H1 (cell line): ENCODE measurements at regions not wholly inside any gene's neighbourhood (a gene's known extent, or its start where the extent isn't known, plus 50 kb on each side); places are given as distances from the start of the nearest gene placed in this dataset.

Experiments
- CTCF ChIA-PET: fragments of 300-600 bp; sonication (Branson Sonifier 250); formaldehyde crosslinking; loops from one replicate; lab custom pipeline; 2021; ENCODE audit not compliant: partially characterized antibody; lab: Charles Lee
- POLR2A ChIA-PET: fragments of 300-600 bp; sonication (Branson Sonifier 250); formaldehyde crosslinking; loops from one replicate; lab custom pipeline; 2021; ENCODE audit warnings: inconsistent platforms; ENCODE audit not compliant: partially characterized antibody; lab: Charles Lee
- DNase-seq, 2 experiments: peaks; one replicate each; pipeline versions ENCODE4 v3.0.0 to v3.0.0-alpha.2; 2010 to 2022; ENCODE audit warnings: low spot score in 2 of 2, low read depth in 1 of 2, mixed read lengths in 1 of 2
- FAIRE-seq: peaks from 2 replicates; lab custom pipeline; 2011; peaks lifted over from hg19 to GRCh38; lab: Jason Lieb, UNC
- H2AFZ ChIP-seq: 2 replicates; pipeline ENCODE4 v1.8.1; 2012; ENCODE audit warnings: low read length, inconsistent platforms
- H2AK5ac ChIP-seq: 2 replicates; pipeline ENCODE4 v1.6.1; 2013; ENCODE audit warnings: low read depth, low read length
- H2BK120ac ChIP-seq: replicated peaks from 2 replicates; pipeline ENCODE3; 2013; ENCODE audit warnings: low read depth, low read length, inconsistent platforms
- H2BK12ac ChIP-seq: 2 replicates; pipeline ENCODE4 v1.6.1; 2013; ENCODE audit warnings: low read depth, low read length
- H2BK15ac ChIP-seq: 2 replicates; pipeline ENCODE4 v1.6.1; 2013; ENCODE audit warnings: low read length
- H2BK20ac ChIP-seq: 2 replicates; pipeline ENCODE4 v1.6.1; 2013; ENCODE audit warnings: low read length
- H2BK5ac ChIP-seq: 2 replicates; pipeline ENCODE4 v1.6.1; 2013; ENCODE audit warnings: low read depth, low read length
- H3K14ac ChIP-seq: 2 replicates; pipeline ENCODE4 v1.6.1; 2013; ENCODE audit warnings: inconsistent platforms; ENCODE audit not compliant: insufficient read length
- H3K18ac ChIP-seq: 2 replicates; pipeline ENCODE4 v1.6.1; 2013; ENCODE audit warnings: low read length; ENCODE audit errors: extremely low read depth
- H3K23ac ChIP-seq: 2 replicates; pipeline ENCODE4 v1.6.1; 2013; ENCODE audit warnings: inconsistent platforms; ENCODE audit not compliant: insufficient read length
- H3K23me2 ChIP-seq: 2 replicates; pipeline ENCODE4 v1.6.1; 2013; ENCODE audit warnings: low read depth, low read length
- H3K27ac ChIP-seq: 2 replicates; pipeline ENCODE4 v1.6.1; 2011; ENCODE audit warnings: low read depth, low read length, inconsistent platforms
- H3K27me3 ChIP-seq, 4 experiments: replicated peaks in 1 of 4; 1 replicate in 1 of 4; 2 replicates in 3 of 4; pipeline versions ENCODE4 v1.6.1 to v1.8.1; 2011 to 2013; ENCODE audit warnings: low read length in 3 of 4, mild to moderate bottlenecking in 3 of 4, inconsistent platforms in 2 of 4, mixed read lengths in 2 of 4, moderate library complexity in 1 of 4; ENCODE audit not compliant: control insufficient read depth in 3 of 4, insufficient read depth in 3 of 4; ENCODE audit errors: extremely low read depth in 1 of 4
- H3K36me3 ChIP-seq, 4 experiments: 2 replicates each; pipeline versions ENCODE4 v1.6.1 to v1.8.1; 2011 to 2013; ENCODE audit warnings: mild to moderate bottlenecking in 4 of 4, low read length in 3 of 4, moderate library complexity in 2 of 4, control low read depth in 1 of 4, inconsistent platforms in 1 of 4; ENCODE audit not compliant: insufficient read depth in 4 of 4, control insufficient read depth in 2 of 4
- H3K4ac ChIP-seq: replicated peaks from 2 replicates; pipeline ENCODE3; 2013; ENCODE audit warnings: low read length, low read depth, mixed read lengths, inconsistent platforms; ENCODE audit not compliant: insufficient read length
- H3K4me1 ChIP-seq, 4 experiments: replicated peaks in 1 of 4; 1 replicate in 1 of 4; 2 replicates in 3 of 4; pipeline versions ENCODE4 v1.6.1 to v1.8.1; 2011 to 2013; ENCODE audit warnings: low read length in 3 of 4, inconsistent platforms in 2 of 4, mixed read lengths in 1 of 4; ENCODE audit not compliant: insufficient read depth in 4 of 4, control insufficient read depth in 3 of 4
- H3K4me2 ChIP-seq, 2 experiments: 2 replicates each; pipeline versions ENCODE4 v1.6.1 to v1.8.1; 2011 to 2013; ENCODE audit warnings: low read depth in 2 of 2, low read length in 2 of 2, control low read depth in 1 of 2, inconsistent platforms in 1 of 2, mild to moderate bottlenecking in 1 of 2; ENCODE audit not compliant: insufficient read depth in 1 of 2
- H3K4me3 ChIP-seq, 4 experiments: fragments of 200-600, 300-600 bp in 1 of 4; sonication (generic), shearing (Covaris generic), sonication (Bioruptor Twin) in 1 of 4; 2 replicates each; pipeline versions ENCODE4 v1.5.1 to v1.8.1; 2011 to 2016; ENCODE audit warnings: low read length in 4 of 4, low read depth in 3 of 4, control low read depth in 2 of 4, inconsistent platforms in 2 of 4, mild to moderate bottlenecking in 2 of 4, mixed read lengths in 1 of 4, moderate library complexity in 1 of 4; ENCODE audit not compliant: insufficient read depth in 2 of 4; ENCODE audit errors: extremely low read depth in 1 of 4
- H3K56ac ChIP-seq: replicated peaks from 2 replicates; pipeline ENCODE3; 2013; ENCODE audit warnings: low read depth, mild to moderate bottlenecking, mixed read lengths, low read length, inconsistent platforms; ENCODE audit not compliant: insufficient read length
- H3K79me1 ChIP-seq: 2 replicates; pipeline ENCODE4 v1.6.1; 2013; ENCODE audit warnings: low read depth, low read length, control low read depth
- H3K79me2 ChIP-seq, 2 experiments: 2 replicates each; pipeline versions ENCODE4 v1.6.1 to v1.8.1; 2012 to 2013; ENCODE audit warnings: low read length in 2 of 2, mild to moderate bottlenecking in 2 of 2, inconsistent platforms in 1 of 2; ENCODE audit not compliant: insufficient read depth in 2 of 2, control insufficient read depth in 1 of 2
- H3K9ac ChIP-seq, 4 experiments: replicated peaks in 1 of 4; 1 replicate in 1 of 4; 2 replicates in 3 of 4; pipeline versions ENCODE4 v1.6.1 to v1.8.1; 2011 to 2013; ENCODE audit warnings: low read depth in 3 of 4, low read length in 3 of 4, control low read depth in 2 of 4, mild to moderate bottlenecking in 2 of 4, moderate library complexity in 2 of 4, inconsistent platforms in 1 of 4; ENCODE audit errors: extremely low read depth in 1 of 4
- H3K9me3 ChIP-seq, 2 experiments: 2 replicates each; pipeline versions ENCODE4 v1.6.1 to v1.8.1; 2012 to 2013; ENCODE audit warnings: mild to moderate bottlenecking in 2 of 2, moderate library complexity in 2 of 2, control low read depth in 1 of 2, inconsistent platforms in 1 of 2, low read depth in 1 of 2, low read length in 1 of 2, mixed read lengths in 1 of 2; ENCODE audit not compliant: insufficient read depth in 2 of 2
- H4K20me1 ChIP-seq, 2 experiments: replicated peaks in 1 of 2; 2 replicates each; pipeline versions ENCODE3 to v1.8.1; 2011 to 2013; ENCODE audit warnings: inconsistent platforms in 2 of 2, low read length in 2 of 2, mild to moderate bottlenecking in 1 of 2; ENCODE audit not compliant: insufficient read depth in 2 of 2, control insufficient read depth in 1 of 2
- H4K5ac ChIP-seq: 2 replicates; pipeline ENCODE4 v1.6.1; 2013; ENCODE audit warnings: low read length, low read depth, mixed read lengths, inconsistent platforms; ENCODE audit not compliant: insufficient read length
- H4K8ac ChIP-seq: 2 replicates; pipeline ENCODE4 v1.8.0; 2013; ENCODE audit warnings: mild to moderate bottlenecking, moderate library complexity, low read length, inconsistent platforms; ENCODE audit not compliant: insufficient read depth; ENCODE audit errors: extremely low read depth
- H4K91ac ChIP-seq: replicated peaks from 2 replicates; pipeline ENCODE3; 2013; ENCODE audit warnings: low read length, mixed read lengths, inconsistent platforms; ENCODE audit not compliant: insufficient read length
- ASH2L ChIP-seq: fragments of 200-600, 300-600 bp; sonication (generic); IDR thresholded peaks from one replicate; pipeline ENCODE4 v1.7.1; 2017; ENCODE audit warnings: low read length
- BRCA1 ChIP-seq: IDR thresholded peaks from 2 replicates; pipeline ENCODE4 v1.6.1; 2012; ENCODE audit warnings: low read depth, low read length, improper control_type of control experiment
- CREB1 ChIP-seq: IDR thresholded peaks from 2 replicates; pipeline ENCODE4 v1.6.1; 2012; ENCODE audit warnings: inconsistent platforms
- HDAC6 ChIP-seq: IDR thresholded peaks from one replicate; pipeline ENCODE4 v1.7.1; 2012; ENCODE audit warnings: low read depth, mild to moderate bottlenecking, inconsistent platforms, low read length, moderate library complexity
- SRF ChIP-seq: IDR thresholded peaks from 2 replicates; pipeline ENCODE4 v1.6.1; 2011; ENCODE audit warnings: mild to moderate bottlenecking, low read depth, low read length, moderate library complexity
- SUZ12 ChIP-seq: fragments of 200-600 bp; sonication (generic); IDR thresholded peaks from 2 replicates; pipeline ENCODE4 v1.6.1; 2012; ENCODE audit warnings: mild to moderate bottlenecking, inconsistent platforms, low read length, moderate library complexity, mixed read lengths
- TAF1 ChIP-seq: IDR thresholded peaks from 2 replicates; pipeline ENCODE4 v1.6.1; 2011; ENCODE audit warnings: mild to moderate bottlenecking, low read depth, low read length
- TCF12 ChIP-seq: IDR thresholded peaks from 2 replicates; pipeline ENCODE4 v1.6.1; 2011; ENCODE audit warnings: low read depth, mild to moderate bottlenecking, low read length
- TEAD4 ChIP-seq: IDR thresholded peaks from 2 replicates; pipeline ENCODE4 v1.6.1; 2012; ENCODE audit warnings: low read depth, low read length, inconsistent platforms, mixed read lengths
- TF ChIP-seq, protein P1 (sequence below): IDR thresholded peaks from 2 replicates; pipeline ENCODE4 v1.6.1; 2012; ENCODE audit warnings: inconsistent platforms

DNA sequence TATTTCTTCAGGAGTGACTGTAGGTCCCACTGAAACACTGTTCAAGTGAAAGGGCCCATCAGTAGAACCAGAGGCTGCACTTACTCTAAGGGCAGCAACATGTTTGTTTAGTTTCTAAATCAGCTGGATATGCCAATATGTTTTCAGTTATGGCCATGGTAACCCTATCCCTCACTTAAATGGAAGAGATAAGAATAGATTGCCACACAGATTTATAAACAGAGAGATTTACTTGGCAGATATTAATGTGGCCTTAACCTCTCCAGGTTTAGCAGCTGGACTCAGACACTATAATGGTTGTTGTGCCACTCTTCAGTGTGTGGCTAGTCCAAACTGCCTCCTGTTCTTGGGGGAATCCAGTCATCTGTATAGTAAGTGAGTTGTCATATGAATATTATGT is 354.1 kb downstream of the TEX13C start:
- Histone ChIP-seq H4K5ac (no peak overlapping the region), H2BK5ac (no peak overlapping the region), H3K79me1 (no peaks in the 10 kb centered on the region), H3K56ac (no peak overlapping the region), H3K9ac (no peak overlapping the region), H3K79me2 (no peaks in the 10 kb centered on the region), H2BK15ac (no peak overlapping the region), H3K4me1 (no peaks in the 10 kb centered on the region), H4K91ac (no peak overlapping the region), H4K20me1 (no peaks in the 10 kb centered on the region), H3K36me3 (0 out of 8 replicates have a peak, but pooled peaks cover 0 to 2% (median 0%) of the 10 kb centered on the region in 4 experiments), H3K4me3 (no peak overlapping the region), H2BK120ac (no peak overlapping the region), H3K27me3 (no peaks in the 10 kb centered on the region), H3K14ac (no peak overlapping the region), H3K18ac (no peak overlapping the region), H3K23ac (no peak overlapping the region), H3K23me2 (no peaks in the 10 kb centered on the region), H2BK12ac (no peak overlapping the region), H2BK20ac (no peak overlapping the region), H2AK5ac (no peak overlapping the region), H3K4me2 (no peak overlapping the region), H4K8ac (no peak overlapping the region), H3K4ac (no peak overlapping the region), H3K9me3 (peaks cover 0 to 9% of the 10 kb centered on the region in 2 experiments; a peak in 2 of 4 replicates), H2AFZ (no peak overlapping the region), H3K27ac (no peak overlapping the region)
- TF ChIP-seq HDAC6 = no peak
- no peak for TF ChIP-seq TCF12
- TF ChIP-seq SUZ12 = no peak
- no peak for TF ChIP-seq BRCA1
- no peak for TF ChIP-seq ASH2L
- no peak for TF ChIP-seq CREB1
- TF ChIP-seq TAF1 = no peak
- TF ChIP-seq SRF = no peak
- TF ChIP-seq, protein P1, sequence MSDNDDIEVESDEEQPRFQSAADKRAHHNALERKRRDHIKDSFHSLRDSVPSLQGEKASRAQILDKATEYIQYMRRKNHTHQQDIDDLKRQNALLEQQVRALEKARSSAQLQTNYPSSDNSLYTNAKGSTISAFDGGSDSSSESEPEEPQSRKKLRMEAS = no peak
- TF ChIP-seq TEAD4 = no peak
- DNase-seq = no peak
- ChIA-PET CTCF (no interaction called here), POLR2A (no interaction called here)
- FAIRE-seq = no peak
